T-helper 2 cell treated with Interferon-gamma antibody and Interleukin-4, amounts not matched to agents 100 ng/mL and 5 ng/mL, for 36 hours (primary cell): ENCODE measurements at regions not wholly inside any gene's neighbourhood (a gene's known extent, or its start where the extent isn't known, plus 50 kb on each side); places are given as distances from the start of the nearest gene placed in this dataset.
"Not testable (repeated sequence)": the region's sequence is repeated elsewhere in the genome, so short reads cannot be mapped to it uniquely, and the experiment has no call there.

Experiments used
- intact Hi-C: fragments of 100-400 bp; cut with micrococcal nuclease; formaldehyde crosslinking; loops from one replicate; pipeline ENCODE4 v1.15.1; 2023

DNA sequence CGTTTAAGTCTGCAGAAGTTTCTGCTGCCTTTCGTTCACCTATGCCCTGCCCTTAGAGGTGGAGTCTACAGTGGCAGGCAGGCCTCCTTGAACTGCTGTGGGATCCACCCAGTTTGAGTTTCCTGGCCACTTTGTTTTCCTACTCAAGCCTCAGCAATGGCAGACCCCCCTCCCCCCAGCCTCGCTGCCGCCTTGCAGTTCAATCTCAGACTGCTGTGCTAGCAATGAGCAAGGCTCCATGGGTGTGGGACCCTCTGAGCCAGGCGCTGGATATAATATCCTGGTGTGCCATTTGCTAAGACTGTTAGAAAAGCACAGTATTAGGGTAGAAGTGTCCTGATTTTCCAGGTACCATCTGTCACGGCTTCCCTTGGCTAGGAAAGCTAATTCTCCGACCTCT is 792.6 kb upstream of the EPHA5 start:
- intact Hi-C loops = not testable (repeated sequence)

DNA sequence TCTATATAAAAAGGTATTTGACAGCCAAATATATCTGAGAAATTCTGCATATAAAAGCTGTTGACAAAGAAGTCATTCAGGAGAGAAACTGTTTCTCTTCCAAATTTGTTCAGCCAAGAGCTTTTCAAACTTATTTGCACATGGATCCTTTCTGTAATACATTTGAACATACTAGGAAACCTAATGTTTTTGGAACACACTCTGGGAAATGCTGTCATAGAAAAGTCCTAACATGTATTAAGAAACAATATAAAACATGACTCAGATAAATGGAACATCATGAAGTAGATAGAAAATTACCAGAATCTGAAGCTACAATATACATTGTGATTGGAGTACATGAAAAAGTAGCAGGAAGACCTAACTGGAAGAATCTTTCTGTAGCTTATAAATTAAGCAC is 781.5 kb upstream of the EPHA5 start:
- intact Hi-C loops = no loop called here

DNA sequence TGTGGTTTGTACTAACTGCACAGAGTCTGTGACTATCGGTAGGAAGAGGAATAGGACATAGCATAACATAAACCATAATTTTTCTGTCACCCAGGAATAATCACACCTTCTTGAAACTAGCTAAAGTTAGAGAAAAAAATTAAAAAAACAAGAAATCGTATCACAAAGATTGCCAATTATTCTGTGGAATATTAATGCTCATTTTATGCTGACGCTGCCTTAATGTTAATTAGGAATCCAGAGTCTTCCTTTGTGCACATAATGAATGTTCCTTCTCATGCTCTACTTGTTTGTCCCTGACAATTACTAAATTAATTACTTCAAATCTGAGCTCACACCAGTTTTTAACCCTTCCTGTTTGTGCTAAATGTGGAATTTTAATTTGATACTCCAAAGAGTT is 772.7 kb upstream of the EPHA5 start:
- intact Hi-C loops = no loop called here

- intact Hi-C loops = no loop called here
Measured at GRCh38 chr4:66439508-66439907, 769.2 kb upstream of the EPHA5 start.

DNA sequence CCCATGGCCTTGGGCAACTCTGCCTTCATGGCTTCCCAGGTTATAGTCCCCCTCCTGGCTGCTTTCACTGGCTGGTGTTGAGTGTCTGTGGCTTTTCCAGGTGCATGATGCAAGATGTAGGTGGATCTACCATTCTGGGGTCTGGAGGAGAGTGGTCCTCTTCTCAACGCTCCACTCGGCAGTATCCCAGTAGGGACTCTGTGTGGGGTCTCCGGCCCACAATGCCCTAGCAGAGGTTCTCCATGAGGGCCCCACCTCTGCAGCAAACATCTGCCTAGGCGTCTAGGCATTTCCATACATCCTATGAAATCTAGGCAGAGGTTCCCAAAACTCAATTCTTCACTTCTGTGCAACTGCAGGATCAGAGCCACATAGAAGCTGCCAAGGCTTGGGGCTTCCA is 763.4 kb upstream of the EPHA5 start:
- intact Hi-C loops = no loop called here

- intact Hi-C loops = no loop called here
Measured at GRCh38 chr4:66430856-66431255, 760.6 kb upstream of the EPHA5 start.

DNA sequence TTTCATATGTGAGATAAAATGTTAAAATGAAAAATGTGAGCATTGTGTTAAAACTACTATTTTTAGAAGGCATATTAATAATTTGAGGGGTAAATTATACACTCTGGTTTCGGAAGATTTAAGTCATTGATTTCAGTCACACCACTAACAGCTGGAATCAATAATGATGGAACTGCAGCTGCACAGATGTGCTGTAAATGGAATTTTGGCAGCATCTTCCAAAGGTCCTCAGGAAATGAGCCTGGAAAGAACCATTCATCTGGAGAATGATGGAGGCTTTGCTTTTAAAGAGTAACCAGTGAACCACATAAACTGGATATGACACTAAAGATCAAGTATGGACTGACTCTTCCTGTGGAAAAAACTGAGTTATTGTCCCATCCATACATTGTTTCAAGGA is 759.0 kb upstream of the EPHA5 start:
- intact Hi-C loops = no loop called here

- intact Hi-C loops = no loop called here
Measured at GRCh38 chr4:66416425-66416824, 746.1 kb upstream of the EPHA5 start.

DNA sequence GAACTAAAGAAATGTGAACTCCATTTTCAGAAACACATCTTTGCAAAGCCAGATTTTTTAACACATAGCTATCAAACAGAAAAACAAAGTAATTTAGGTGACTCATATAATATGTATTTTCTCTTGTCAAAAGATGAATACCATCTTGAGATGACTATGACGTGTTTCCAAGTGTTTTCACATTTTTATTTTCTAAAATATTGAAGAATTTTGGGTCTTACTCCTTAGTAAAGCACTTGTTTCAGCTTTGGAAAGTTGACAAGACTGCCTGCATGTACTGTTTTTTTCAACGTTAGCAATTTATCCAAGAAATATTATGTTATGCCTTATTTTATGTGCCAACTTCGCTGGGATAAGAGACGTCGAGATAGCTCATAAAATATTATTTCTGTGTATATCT is 733.9 kb upstream of the EPHA5 start:
- intact Hi-C loops = no loop called here

GRCh38 chr4:66376921-66377320 is 706.6 kb upstream of the EPHA5 start:
- intact Hi-C loops = no loop called here

- intact Hi-C loops = no loop called here
Measured at GRCh38 chr4:66376396-66376795, 706.1 kb upstream of the EPHA5 start.

DNA sequence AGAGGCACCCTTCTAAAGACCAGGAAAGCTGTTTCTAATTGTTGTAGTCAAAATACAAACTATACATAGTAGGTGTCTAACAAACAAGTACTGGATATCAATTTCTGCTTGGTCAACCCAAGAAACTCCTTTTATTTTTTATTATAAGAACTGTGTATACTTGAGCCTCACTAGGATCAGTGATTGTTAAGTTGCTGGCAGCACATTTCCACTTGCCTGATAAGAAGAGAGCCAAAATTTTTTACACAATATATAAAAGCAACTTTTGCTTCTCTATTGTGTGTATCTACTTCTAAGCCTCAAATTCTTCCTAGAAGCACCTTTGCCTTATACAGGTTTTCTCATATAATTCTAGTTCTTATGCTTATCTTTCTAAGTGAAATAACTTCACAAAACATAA is 703.0 kb upstream of the EPHA5 start:
- intact Hi-C loops = no loop called here

DNA sequence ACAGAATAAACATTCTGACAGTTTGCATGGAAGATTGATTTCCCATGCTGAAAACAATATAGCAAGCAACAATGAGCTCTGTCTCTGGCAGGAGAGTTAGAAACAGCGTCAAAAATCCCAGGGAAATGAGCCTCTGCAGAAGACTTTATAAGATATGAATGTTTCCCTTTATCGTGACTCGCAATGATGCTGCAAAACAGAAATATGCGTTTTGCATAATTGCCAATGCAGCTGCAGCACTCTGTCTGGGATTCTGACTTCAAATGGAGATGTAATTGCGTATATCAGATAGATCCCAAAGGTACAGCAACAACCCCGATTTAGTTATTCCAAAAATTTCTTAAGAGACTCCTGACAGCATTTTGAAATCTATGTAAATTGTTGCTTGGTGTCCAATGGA is 702.4 kb upstream of the EPHA5 start:
- intact Hi-C loops = no loop called here

GRCh38 chr4:66367043-66367660 is 696.9 kb upstream of the EPHA5 start:
- intact Hi-C loops = no loop called here

- intact Hi-C loops = not testable (repeated sequence)
Measured at GRCh38 chr4:66360395-66360794, 690.1 kb upstream of the EPHA5 start.

GRCh38 chr4:66357316-66357715 is 687.0 kb upstream of the EPHA5 start:
- intact Hi-C loops = no loop called here

DNA sequence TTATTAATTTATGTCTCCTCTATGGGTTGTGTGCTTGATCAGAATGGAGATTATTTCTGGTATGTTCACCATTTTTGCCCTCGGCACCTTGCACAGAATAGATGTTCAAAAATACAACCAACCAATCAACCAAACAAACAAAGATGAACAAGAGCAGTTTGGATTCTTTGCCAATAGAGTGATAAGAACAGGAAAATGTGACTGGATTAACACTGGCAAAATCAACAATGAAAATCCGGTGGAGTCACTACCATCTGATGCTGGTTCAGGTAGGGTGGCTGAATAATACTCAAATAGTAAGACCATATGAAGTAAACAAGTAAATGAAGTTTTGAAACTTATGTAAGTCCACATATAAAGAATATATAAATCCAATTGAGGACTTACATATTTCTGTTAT is 685.0 kb upstream of the EPHA5 start:
- intact Hi-C loops = no loop called here

DNA sequence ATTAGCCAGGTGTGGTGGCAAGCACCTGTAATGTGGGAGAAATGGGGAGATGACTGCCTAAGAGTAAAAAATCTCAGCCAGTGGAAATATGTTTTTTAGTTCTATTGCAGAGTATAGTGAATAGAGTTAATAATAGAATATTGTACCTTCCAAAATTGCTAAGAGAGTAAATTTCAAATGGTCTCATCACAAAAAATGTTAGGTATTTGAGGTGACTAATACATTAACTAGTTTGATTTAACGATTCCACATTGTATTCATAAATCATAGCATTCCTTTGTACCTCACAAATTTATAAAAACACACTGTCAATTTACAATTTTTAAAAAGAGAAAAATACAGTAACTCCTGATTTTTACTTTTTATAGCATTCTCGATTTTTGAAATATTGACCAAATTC is 681.5 kb upstream of the EPHA5 start:
- intact Hi-C loops = no loop called here

DNA sequence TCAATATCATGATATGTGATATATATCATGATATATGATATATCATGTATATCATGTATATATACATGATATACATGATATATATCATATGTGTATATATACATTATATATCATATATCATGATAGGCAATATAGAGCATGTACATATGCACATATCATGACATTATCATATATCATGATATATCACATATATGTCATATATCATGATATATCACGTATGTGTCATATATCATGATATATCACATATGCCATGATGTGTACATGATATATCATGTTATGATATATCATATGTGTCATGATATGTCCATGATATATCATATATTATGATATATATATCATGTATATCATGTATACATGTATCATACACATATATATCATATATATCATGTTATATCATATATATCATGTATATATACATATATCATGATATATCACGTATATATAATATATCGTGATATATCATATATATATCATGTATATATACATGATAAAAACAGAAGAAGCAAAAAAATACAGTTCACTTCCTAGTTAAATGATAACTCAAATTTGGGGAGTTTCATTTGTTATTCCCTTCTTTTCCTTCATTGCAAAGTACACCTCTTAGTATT is 670.1 kb upstream of the EPHA5 start:
- intact Hi-C loops = no loop called here

GRCh38 chr4:66339007-66339406 is 668.7 kb upstream of the EPHA5 start:
- intact Hi-C loops = no loop called here

- intact Hi-C loops = no loop called here
Measured at GRCh38 chr4:66331761-66332160, 661.5 kb upstream of the EPHA5 start.

DNA sequence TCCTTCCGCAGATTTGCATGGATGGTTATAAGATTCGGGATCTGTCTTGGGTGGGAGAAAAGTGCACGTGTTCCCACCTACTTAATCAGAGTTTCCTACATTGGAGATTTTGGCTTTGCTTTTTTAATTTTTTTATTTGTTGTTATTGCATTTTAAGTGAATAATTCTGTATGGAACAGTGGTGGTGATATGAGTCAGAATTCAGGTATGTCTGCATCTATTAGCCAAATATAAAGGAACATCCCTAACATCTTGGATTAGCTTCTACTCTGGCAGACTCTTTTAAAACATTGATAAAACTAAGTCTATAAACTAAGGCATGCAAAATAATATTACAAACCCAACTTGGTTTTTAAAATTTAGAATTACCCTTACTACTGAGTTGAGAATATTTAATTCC is 659.8 kb upstream of the EPHA5 start:
- intact Hi-C loops = no loop called here

DNA sequence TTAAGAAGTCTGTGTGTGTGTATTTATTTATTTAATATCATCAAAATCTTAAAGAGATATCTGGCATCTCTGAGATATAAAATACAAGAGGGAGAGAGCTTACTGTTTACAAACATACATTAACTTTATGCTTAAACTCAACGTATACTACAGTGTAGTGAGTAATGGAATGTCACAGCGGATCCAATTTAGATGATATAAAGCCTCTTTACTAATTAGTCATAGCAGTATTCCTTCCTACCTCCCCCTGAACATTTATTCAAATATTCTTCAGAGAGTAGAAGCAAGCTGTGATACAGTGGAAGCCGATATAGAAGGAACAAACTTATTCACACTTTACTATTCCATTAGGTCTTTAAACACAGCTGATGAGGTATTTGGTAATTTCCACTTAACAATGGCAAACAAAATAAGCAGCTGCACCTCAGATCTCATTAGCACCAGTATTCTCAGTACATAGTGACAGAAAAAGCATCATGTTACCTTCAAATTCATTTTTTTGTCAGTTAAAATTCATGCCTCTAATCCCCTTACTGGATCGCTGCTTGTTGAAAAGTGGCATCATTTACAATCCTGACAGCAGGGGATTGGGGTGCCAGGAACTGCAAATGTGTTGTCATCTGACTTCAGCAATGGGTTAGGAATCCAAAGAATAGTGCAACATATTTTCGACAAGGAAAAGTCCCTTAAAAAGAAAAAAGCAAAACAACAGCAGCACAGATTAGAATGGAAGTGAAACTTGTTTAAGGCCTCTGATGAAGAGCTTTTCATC is 658.7 kb upstream of the EPHA5 start:
- intact Hi-C loops = no loop called here
